Skeletal muscle tissue (tissue), 3 donors: ENCODE measurements at regions not wholly inside any gene's neighbourhood (a gene's known extent, or its start where the extent isn't known, plus 50 kb on each side); places are given as distances from the start of the nearest gene placed in this dataset.
A peak's percentile ranks its signal among the peaks of the same experiment; 100 is the strongest.

Experiments used
- H3K27ac ChIP-seq: one replicate; pipeline ENCODE4 v1.7.0; 2013; ENCODE audit warnings: mild to moderate bottlenecking, low read depth, low read length, inconsistent platforms
- H3K27me3 ChIP-seq, 3 donors: one replicate each; pipeline ENCODE4 v1.7.0; 2013; ENCODE audit warnings: low read length in 3 of 3; ENCODE audit not compliant: control insufficient read depth in 3 of 3, insufficient read depth in 3 of 3
- H3K36me3 ChIP-seq, 3 donors: one replicate each; pipeline ENCODE4 v1.7.0; 2013; ENCODE audit warnings: low read length in 3 of 3; ENCODE audit not compliant: control insufficient read depth in 3 of 3, insufficient read depth in 3 of 3
- H3K4me1 ChIP-seq, 3 donors: one replicate each; pipeline ENCODE4 v1.7.0; 2013; ENCODE audit warnings: low read length in 3 of 3, mild to moderate bottlenecking in 3 of 3; ENCODE audit not compliant: control insufficient read depth in 3 of 3, insufficient read depth in 3 of 3
- H3K4me3 ChIP-seq, 3 donors: one replicate each; pipeline ENCODE4 v1.7.0; 2013; ENCODE audit warnings: low read length in 3 of 3
- H3K9ac ChIP-seq, 3 donors: one replicate each; pipeline ENCODE4 v1.7.0; 2013; ENCODE audit warnings: low read length in 3 of 3, mild to moderate bottlenecking in 3 of 3, moderate library complexity in 2 of 3, low read depth in 1 of 3
- H3K9me3 ChIP-seq, 3 donors: one replicate each; pipeline ENCODE4 v1.7.0; 2013; ENCODE audit warnings: low read length in 3 of 3; ENCODE audit not compliant: control insufficient read depth in 3 of 3
- donor health status: Osteomylitis.

GRCh38 chr15:96181873-96182301, 148.6 kb upstream of the NR2F2 start:
- Histone ChIP-seq H3K36me3 (no peaks in the 10 kb centered on the region), H3K4me1 (peaks cover 0 to 8% (median 7%) of the 10 kb centered on the region in 3 donors), H3K9me3 (no peaks in the 10 kb centered on the region), H3K4me3 (no peak overlapping the region), H3K9ac (no peak overlapping the region), H3K27me3 (no peaks in the 10 kb centered on the region), H3K27ac (peak overlapping the region; percentile 29)

- Histone ChIP-seq H3K27me3 (no peaks in the 10 kb centered on the region), H3K36me3 (no peaks in the 10 kb centered on the region), H3K27ac (peak overlapping the region; percentile 10), H3K4me1 (peaks cover 0 to 8% (median 7%) of the 10 kb centered on the region in 3 donors), H3K4me3 (no peak overlapping the region), H3K9me3 (no peaks in the 10 kb centered on the region), H3K9ac (no peak overlapping the region)
Measured at GRCh38 chr15:96182736-96183513, 147.6 kb upstream of the NR2F2 start.

GRCh38 chr15:96183514-96183850, 147.0 kb upstream of the NR2F2 start:
- H3K27me3 ChIP-seq, result no peaks in the 10 kb centered on the region
- H3K36me3 ChIP-seq, result no peaks in the 10 kb centered on the region
- H3K4me3 ChIP-seq, result no peak overlapping the region
- no peak overlapping the region for H3K27ac ChIP-seq
- H3K9me3 ChIP-seq, result no peaks in the 10 kb centered on the region
- H3K4me1 ChIP-seq, result peaks cover 0 to 8% (median 7%) of the 10 kb centered on the region in 3 donors
- H3K9ac ChIP-seq, result no peak overlapping the region

GRCh38 chr15:96183867-96184266, 146.6 kb upstream of the NR2F2 start:
- Histone ChIP-seq H3K27me3 (no peaks in the 10 kb centered on the region), H3K4me3 (no peak overlapping the region), H3K36me3 (no peaks in the 10 kb centered on the region), H3K9ac (no peak overlapping the region), H3K4me1 (peaks cover 0 to 8% (median 7%) of the 10 kb centered on the region in 3 donors), H3K9me3 (no peaks in the 10 kb centered on the region), H3K27ac (no peak overlapping the region)

- H3K36me3 ChIP-seq, result no peaks in the 10 kb centered on the region
- no peaks in the 10 kb centered on the region for H3K27me3 ChIP-seq
- H3K9ac ChIP-seq, result no peak overlapping the region
- H3K27ac ChIP-seq, result no peak overlapping the region
- H3K9me3 ChIP-seq, result no peaks in the 10 kb centered on the region
- H3K4me3 ChIP-seq, result no peak overlapping the region
- peaks cover 0 to 8% (median 7%) of the 10 kb centered on the region in 3 donors for H3K4me1 ChIP-seq
Measured at GRCh38 chr15:96184297-96184696, 146.2 kb upstream of the NR2F2 start.

GRCh38 chr15:96186105-96186504, 144.4 kb upstream of the NR2F2 start:
- H3K27me3 ChIP-seq, result no peaks in the 10 kb centered on the region
- H3K27ac ChIP-seq, result no peak overlapping the region
- H3K36me3 ChIP-seq, result no peaks in the 10 kb centered on the region
- no peaks in the 10 kb centered on the region for H3K9me3 ChIP-seq
- H3K4me1 ChIP-seq, result peaks cover 0 to 8% (median 7%) of the 10 kb centered on the region in 3 donors
- no peak overlapping the region for H3K4me3 ChIP-seq
- H3K9ac ChIP-seq, result no peak overlapping the region

GRCh38 chr15:96187341-96188305, 142.9 kb upstream of the NR2F2 start:
- H3K27ac ChIP-seq, result no peak overlapping the region
- no peak overlapping the region for H3K4me3 ChIP-seq
- H3K4me1 ChIP-seq, result no peaks in the 10 kb centered on the region
- no peaks in the 10 kb centered on the region for H3K36me3 ChIP-seq
- H3K27me3 ChIP-seq, result no peaks in the 10 kb centered on the region
- H3K9ac ChIP-seq, result no peak overlapping the region
- H3K9me3 ChIP-seq, result no peaks in the 10 kb centered on the region

GRCh38 chr15:96197721-96198120, 132.8 kb upstream of the NR2F2 start:
- no peak overlapping the region for H3K4me3 ChIP-seq
- no peak overlapping the region for H3K27ac ChIP-seq
- no peaks in the 10 kb centered on the region for H3K27me3 ChIP-seq
- H3K9me3 ChIP-seq, result no peaks in the 10 kb centered on the region
- no peaks in the 10 kb centered on the region for H3K4me1 ChIP-seq
- H3K9ac ChIP-seq, result no peak overlapping the region
- no peaks in the 10 kb centered on the region for H3K36me3 ChIP-seq

GRCh38 chr15:96199111-96199510, 131.4 kb upstream of the NR2F2 start:
- Histone ChIP-seq H3K4me1 (no peaks in the 10 kb centered on the region), H3K4me3 (no peak overlapping the region)

More at GRCh38 chr15:96199111-96199510, 131.4 kb upstream of the NR2F2 start:
- H3K27me3 ChIP-seq, result no peaks in the 10 kb centered on the region
- no peak overlapping the region for H3K27ac ChIP-seq
- H3K9ac ChIP-seq, result no peak overlapping the region
- no peaks in the 10 kb centered on the region for H3K9me3 ChIP-seq
- no peaks in the 10 kb centered on the region for H3K36me3 ChIP-seq
